ENCODE measurements at regions not wholly inside any gene's neighbourhood (a gene's known extent, or its start where the extent isn't known, plus 50 kb on each side); places are given as distances from the start of the nearest gene placed in this dataset.

- ChIA-PET POLR2A (no interaction called here), CTCF (no interaction called here)
- no peak for TF ChIP-seq CTCF (IDR thresholded peaks at IDR 0.05)
- ATAC-seq (ENCODE audit: poor library complexity), result no peak
- no peak overlapping the region for H3K4me3 ChIP-seq (ENCODE audit: low read length)
- H3K9me3 Mint-ChIP-seq, result no peaks in the 10 kb centered on the region
- H3K4me1 ChIP-seq (ENCODE audit: insufficient read depth, low read length), result no peaks in the 10 kb centered on the region
- H3K4me1 Mint-ChIP-seq (ENCODE audit: low read depth), result no peaks in the 10 kb centered on the region
- no peak for DNase-seq
- H3K27ac ChIP-seq (ENCODE audit: low read depth in 1 of 2, low read length in 2 of 2), result no peak overlapping the region
- intact Hi-C loops (cut with DNase I, micrococcal nuclease), result no loop called here
- no peak overlapping the region for H3K27ac Mint-ChIP-seq
- no peak overlapping the region for H3K4me3 Mint-ChIP-seq
- H3K36me3 Mint-ChIP-seq (ENCODE audit: low read depth), result no peaks in the 10 kb centered on the region
- H3K9me3 ChIP-seq (ENCODE audit: control insufficient read depth in 1 of 2, insufficient read depth in 1 of 2, low read length in 2 of 2), result peaks cover 0 to 15% of the 10 kb centered on the region in 2 experiments
- H3K27me3 ChIP-seq (ENCODE audit: control insufficient read depth in 1 of 2, insufficient read depth in 2 of 2, low read length in 2 of 2), result peaks cover 0 to 2% of the 10 kb centered on the region in 2 experiments
- peaks cover 20% of the 10 kb centered on the region for H3K27me3 Mint-ChIP-seq
- no peaks in the 10 kb centered on the region for H3K36me3 ChIP-seq (ENCODE audit: insufficient read depth, low read length)
These were observed 80.0 kb downstream of the TRIM29 start for GRCh38 chr11:120057595-120058581.

GRCh38 chr11:120057028-120057330 lies 80.9 kb downstream of the TRIM29 start:
- H3K36me3 ChIP-seq (ENCODE audit: insufficient read depth, low read length), result no peaks in the 10 kb centered on the region
- H3K4me1 ChIP-seq (ENCODE audit: insufficient read depth, low read length), result no peaks in the 10 kb centered on the region
- intact Hi-C loops (cut with DNase I, micrococcal nuclease), result no loop called here
- Mint-ChIP-seq H3K36me3 (ENCODE audit: low read depth) (no peaks in the 10 kb centered on the region), H3K4me3 (no peak overlapping the region), H3K4me1 (ENCODE audit: low read depth) (no peaks in the 10 kb centered on the region), H3K9me3 (no peaks in the 10 kb centered on the region), H3K27me3 (peaks cover 29% of the 10 kb centered on the region), H3K27ac (no peak overlapping the region)
- peaks cover 0 to 2% of the 10 kb centered on the region in 2 experiments for H3K27me3 ChIP-seq (ENCODE audit: control insufficient read depth in 1 of 2, insufficient read depth in 2 of 2, low read length in 2 of 2)
- CTCF ChIA-PET, result no interaction called here
- DNase-seq (no peak), ATAC-seq (ENCODE audit: poor library complexity) (no peak)
- H3K9me3 ChIP-seq (ENCODE audit: control insufficient read depth in 1 of 2, insufficient read depth in 1 of 2, low read length in 2 of 2), result peaks cover 0 to 15% of the 10 kb centered on the region in 2 experiments
- no peak for TF ChIP-seq CTCF (IDR thresholded peaks at IDR 0.05)
- POLR2A ChIA-PET, result no interaction called here
- no peak overlapping the region for H3K27ac ChIP-seq (ENCODE audit: low read depth in 1 of 2, low read length in 2 of 2)
- no peak overlapping the region for H3K4me3 ChIP-seq (ENCODE audit: low read length)

GRCh38 chr11:120056301-120057027 lies 81.4 kb downstream of the TRIM29 start:
- no peak for DNase-seq
- H3K9me3 ChIP-seq (ENCODE audit: control insufficient read depth in 1 of 2, insufficient read depth in 1 of 2, low read length in 2 of 2), result peaks cover 0 to 11% of the 10 kb centered on the region in 2 experiments
- H3K4me3 ChIP-seq (ENCODE audit: low read length), result no peak overlapping the region
- intact Hi-C loops (cut with DNase I, micrococcal nuclease), result no loop called here
- no peak for TF ChIP-seq CTCF (IDR thresholded peaks at IDR 0.05)
- Mint-ChIP-seq H3K27me3 (peaks cover 34% of the 10 kb centered on the region), H3K27ac (no peak overlapping the region), H3K9me3 (no peaks in the 10 kb centered on the region), H3K4me1 (ENCODE audit: low read depth) (no peaks in the 10 kb centered on the region), H3K4me3 (no peak overlapping the region), H3K36me3 (ENCODE audit: low read depth) (no peaks in the 10 kb centered on the region)
- ATAC-seq (ENCODE audit: poor library complexity), result no peak
- peaks cover 0 to 2% of the 10 kb centered on the region in 2 experiments for H3K27me3 ChIP-seq (ENCODE audit: control insufficient read depth in 1 of 2, insufficient read depth in 2 of 2, low read length in 2 of 2)
- ChIA-PET CTCF (no interaction called here), POLR2A (no interaction called here)
- no peak overlapping the region for H3K27ac ChIP-seq (ENCODE audit: low read depth in 1 of 2, low read length in 2 of 2)
- H3K36me3 ChIP-seq (ENCODE audit: insufficient read depth, low read length), result no peaks in the 10 kb centered on the region
- H3K4me1 ChIP-seq (ENCODE audit: insufficient read depth, low read length), result no peaks in the 10 kb centered on the region
